Posterior cingulate gyrus (tissue), 11 donors: ENCODE measurements at regions not wholly inside any gene's neighbourhood (a gene's known extent, or its start where the extent isn't known, plus 50 kb on each side); places are given as distances from the start of the nearest gene placed in this dataset.
"Not testable (repeated sequence)": the region's sequence is repeated elsewhere in the genome, so short reads cannot be mapped to it uniquely, and the experiment has no call there.

Experiments
- DNase-seq, 10 donors: peaks; one replicate each; pipeline versions ENCODE4 v3.0.0 to v3.0.0-alpha.2; 2020 to 2021; ENCODE audit warnings: mixed read lengths in 3 of 10
- intact Hi-C: fragments of 100-400 bp; cut with DNase I; formaldehyde crosslinking; loops from one replicate; pipeline ENCODE4 v1.15.1; 2023

DNA sequence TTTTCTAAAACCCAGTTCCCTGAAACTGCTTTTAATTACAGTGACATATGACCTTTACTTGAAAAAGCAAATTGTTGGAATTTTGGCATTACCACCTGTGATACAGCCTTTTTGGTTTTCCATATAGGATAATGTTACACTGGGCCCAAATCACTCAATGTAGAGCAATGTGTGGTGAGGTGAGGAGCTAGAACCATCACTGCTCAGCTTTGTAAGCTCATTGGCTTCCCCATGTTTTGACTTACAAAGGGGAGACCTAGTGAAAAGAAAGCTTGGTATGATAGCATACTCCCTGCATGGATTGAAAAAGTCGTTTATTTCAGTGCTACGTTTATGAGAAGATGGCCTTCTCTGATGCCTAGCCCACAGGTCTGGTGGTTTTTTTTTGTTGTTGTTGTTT lies 470.4 kb upstream of the EPHA7 start:
- DNase-seq, result no peak
- intact Hi-C loops, result no loop called here

- DNase-seq, result no peak
- intact Hi-C loops, result no loop called here
Observed at GRCh38 chr6:93886416-93886815, 467.1 kb upstream of the EPHA7 start.

DNA sequence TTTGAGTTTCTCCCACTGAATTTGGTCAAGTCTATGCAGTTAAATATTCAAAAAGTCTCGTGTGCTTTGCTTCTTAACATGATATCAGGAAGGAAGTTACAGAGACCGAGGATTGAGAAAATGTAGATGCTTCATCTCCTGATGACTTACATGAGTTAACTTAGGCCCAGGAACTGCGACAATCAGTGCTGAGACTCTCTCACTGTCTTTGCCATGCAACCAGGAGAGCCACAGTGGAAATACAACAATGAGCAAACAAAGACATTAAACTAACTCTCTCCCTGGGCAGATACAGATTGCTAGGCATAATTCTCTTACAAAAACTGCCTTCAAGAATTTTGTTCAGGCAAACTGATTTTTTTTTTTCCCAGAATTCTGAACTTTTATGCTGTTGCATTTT lies 440.6 kb upstream of the EPHA7 start:
- DNase-seq, result no peak
- intact Hi-C loops, result no loop called here

- intact Hi-C loops, result no loop called here
- DNase-seq, result no peak
Observed at GRCh38 chr6:93858213-93858612, 438.9 kb upstream of the EPHA7 start.

- intact Hi-C loops, result no loop called here
- peak in 1 of 10 donors; percentile 61 for DNase-seq
Observed at GRCh38 chr6:93849857-93850256, 430.5 kb upstream of the EPHA7 start.

GRCh38 chr6:93848031-93848742 lies 428.8 kb upstream of the EPHA7 start:
- intact Hi-C loops, result no loop called here
- DNase-seq, result peak in 2 of 10 donors; percentile 2 to 31

GRCh38 chr6:93842178-93842577 lies 422.8 kb upstream of the EPHA7 start:
- intact Hi-C loops, result no loop called here

GRCh38 chr6:93835451-93836145 lies 416.2 kb upstream of the EPHA7 start:
- DNase-seq, intact Hi-C loops: not testable (repeated sequence)

More at GRCh38 chr6:93842178-93842577, 422.8 kb upstream of the EPHA7 start:
- no peak for DNase-seq

DNA sequence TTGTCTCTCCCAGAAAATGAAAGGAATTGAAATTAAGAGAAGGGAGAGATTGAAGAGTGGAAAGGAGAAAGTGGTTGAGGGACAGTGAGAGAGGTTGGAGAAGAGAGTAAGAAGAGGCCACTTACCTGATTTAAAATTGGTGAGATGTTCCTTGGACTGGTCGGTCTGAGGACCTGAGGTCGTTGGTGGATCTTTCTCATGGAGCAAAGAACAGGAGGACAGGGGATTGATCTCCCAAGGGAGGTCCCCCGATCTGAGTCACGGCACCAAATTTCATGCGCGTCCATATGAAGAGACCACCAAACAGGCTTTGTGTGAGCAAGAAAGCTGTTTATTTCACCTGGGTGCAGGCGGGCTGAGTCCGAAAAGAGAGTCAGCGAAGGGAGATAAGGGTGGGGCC lies 415.7 kb upstream of the EPHA7 start:
- intact Hi-C loops, DNase-seq: not testable (repeated sequence)

- intact Hi-C loops, DNase-seq: not testable (repeated sequence)
Observed at GRCh38 chr6:93833326-93833725, 414.0 kb upstream of the EPHA7 start.

DNA sequence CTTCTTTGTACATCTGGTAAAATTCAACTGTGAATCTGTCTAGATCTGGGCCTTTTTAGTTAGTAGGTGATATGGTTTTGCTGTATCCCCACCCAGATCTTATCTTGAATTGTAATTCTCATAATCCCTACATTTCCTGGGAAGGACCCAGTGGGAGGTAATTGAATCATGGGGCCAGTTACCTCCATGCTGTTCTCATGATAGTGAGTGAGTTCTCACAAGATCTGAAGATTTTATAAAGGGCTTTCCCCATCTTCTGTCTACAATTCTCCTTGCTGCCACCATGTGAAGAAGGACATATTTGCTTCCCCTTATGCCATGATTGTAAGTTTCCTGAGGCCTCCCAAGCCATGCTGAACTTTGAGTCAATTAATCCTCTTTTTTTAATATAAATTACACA lies 410.4 kb upstream of the EPHA7 start:
- DNase-seq, intact Hi-C loops: not testable (repeated sequence)

GRCh38 chr6:93829009-93829408 lies 409.6 kb upstream of the EPHA7 start:
- intact Hi-C loops, result no loop called here
- DNase-seq, result no peak

DNA sequence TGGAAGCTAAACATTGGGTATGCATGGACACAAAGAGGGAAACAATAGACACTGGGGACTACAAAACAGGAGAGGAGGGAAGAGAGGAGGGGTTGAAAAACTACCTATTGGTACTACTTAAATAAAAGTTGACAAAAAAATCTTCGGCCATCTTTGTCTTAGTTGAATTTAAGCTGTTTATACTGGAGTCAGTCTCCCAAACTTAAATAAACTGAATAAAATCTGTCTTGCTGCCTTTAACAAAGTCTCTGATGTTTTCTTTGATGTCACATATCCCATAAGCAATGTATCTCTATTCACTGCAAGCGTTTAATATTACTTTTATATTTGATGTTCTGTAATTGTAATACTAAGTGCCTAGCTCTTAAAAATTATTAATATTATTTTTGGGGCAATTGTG lies 409.2 kb upstream of the EPHA7 start:
- intact Hi-C loops, result no loop called here
- DNase-seq, result no peak

DNA sequence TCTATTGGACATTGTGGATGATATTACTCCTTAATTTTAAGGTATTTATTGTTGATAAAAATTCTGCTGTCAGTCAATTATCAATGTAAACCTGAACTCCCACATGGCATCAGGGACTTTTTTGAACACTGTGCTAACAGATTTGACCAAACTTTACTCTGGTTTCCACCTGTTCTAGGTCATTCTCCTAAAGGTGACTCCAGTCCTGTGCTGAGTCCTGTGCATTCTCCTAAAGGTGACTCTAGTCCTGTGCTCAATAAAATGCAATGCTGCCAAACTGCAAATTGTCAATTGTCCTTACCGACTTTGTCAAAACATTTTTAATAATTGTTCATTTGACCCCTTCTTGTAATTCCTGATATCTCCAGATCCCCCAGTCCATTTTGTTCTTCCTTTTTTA lies 408.4 kb upstream of the EPHA7 start:
- intact Hi-C loops, result no loop called here
- no peak for DNase-seq

GRCh38 chr6:93825950-93826349 lies 406.6 kb upstream of the EPHA7 start:
- intact Hi-C loops, result no loop called here

DNA sequence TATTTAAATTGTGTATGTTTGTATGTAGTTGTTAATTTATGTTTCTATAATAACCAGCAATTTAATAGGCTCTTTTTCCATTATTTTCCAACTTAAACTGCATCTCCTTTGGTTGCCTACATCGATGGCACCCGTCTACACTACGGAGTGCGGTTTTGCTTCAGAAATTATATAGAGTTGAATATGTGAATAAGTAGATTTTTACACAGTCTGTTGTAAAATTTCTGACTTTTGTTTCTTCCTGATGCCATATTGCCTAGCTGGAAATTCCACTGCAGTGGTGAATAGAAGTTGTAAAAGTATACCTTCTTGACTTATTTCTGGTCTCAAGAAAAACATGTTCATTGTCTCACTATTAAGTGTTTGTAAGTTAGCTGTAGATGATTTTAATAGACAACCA lies 404.1 kb upstream of the EPHA7 start:
- intact Hi-C loops, result no loop called here
- no peak for DNase-seq

More at GRCh38 chr6:93825950-93826349, 406.6 kb upstream of the EPHA7 start:
- DNase-seq, result no peak

GRCh38 chr6:93822434-93823265 lies 403.3 kb upstream of the EPHA7 start:
- intact Hi-C loops, result no loop called here
- DNase-seq, result no peak

DNA sequence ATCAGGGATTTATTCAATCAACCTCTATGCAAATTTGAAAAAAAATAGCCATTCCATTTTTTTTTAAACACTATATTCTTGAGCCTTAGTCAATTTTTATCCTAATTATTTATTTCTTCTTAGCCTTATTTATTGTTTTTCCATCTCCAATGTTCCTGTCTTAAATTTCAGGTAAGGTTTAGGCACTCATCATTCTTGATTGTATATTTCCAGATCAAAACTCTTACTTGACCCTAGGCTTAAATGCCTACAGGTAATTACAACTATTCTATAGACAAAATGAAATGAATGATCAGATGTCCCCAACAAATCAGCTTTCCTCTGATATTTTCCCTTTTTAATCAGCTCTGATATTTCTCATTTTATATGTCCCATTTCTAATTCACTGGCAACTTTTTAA lies 402.6 kb upstream of the EPHA7 start:
- intact Hi-C loops, result no loop called here
- DNase-seq, result no peak

DNA sequence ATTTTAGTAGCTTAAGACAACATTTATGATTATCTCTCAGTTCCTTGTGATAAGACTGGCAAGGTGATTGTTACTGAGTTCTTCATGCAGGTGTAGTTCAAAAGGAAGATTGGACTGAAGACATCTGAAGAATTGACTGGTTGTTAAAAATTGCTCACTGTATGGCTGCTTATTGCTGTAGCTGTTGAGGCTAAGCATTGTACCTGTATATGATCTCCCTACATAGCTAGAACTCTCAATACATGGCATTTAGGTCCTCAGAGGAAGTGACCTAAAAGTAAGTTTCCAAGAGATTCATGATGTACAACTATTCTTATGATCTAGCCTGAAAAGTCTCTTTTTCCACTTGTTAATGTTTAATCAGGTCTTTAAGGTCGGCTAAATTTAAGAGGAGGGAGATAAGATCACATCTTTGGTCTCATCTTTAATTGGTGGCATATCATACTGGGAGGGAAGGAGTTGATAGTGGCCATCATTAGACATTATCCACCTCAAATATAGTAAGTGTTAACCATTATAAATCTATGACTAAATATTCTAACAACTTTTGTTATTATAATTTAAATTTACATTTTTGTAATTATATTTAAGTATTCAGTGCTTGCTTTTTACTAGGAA lies 401.2 kb upstream of the EPHA7 start:
- intact Hi-C loops, result no loop called here

DNA sequence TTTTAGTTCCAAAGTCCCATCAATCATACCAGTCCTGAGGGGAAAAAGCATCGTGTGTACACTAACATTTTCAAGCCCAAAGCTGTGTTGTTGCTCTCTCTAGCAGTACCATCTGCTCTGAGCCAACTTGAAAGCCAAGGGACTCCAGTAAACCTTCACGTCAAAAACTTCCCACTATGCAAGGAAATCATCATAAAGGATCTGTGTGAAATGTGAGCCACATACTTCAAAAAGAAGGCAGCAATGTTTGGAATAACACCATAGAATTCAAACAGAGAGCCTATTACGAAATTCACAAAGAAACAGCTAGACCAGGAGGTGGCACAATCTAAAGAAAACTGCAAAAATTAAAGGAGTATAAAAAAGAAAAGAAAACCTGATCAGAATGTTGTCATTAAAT lies 399.8 kb upstream of the EPHA7 start:
- DNase-seq, result no peak
- intact Hi-C loops, result no loop called here

More for the DNA sequence above, 401.2 kb upstream of the EPHA7 start:
- no peak for DNase-seq

- intact Hi-C loops, result no loop called here
- DNase-seq, result no peak
Observed at GRCh38 chr6:93817937-93818336, 398.6 kb upstream of the EPHA7 start.
